ENCODE measurements at regions not wholly inside any gene's neighbourhood (a gene's known extent, or its start where the extent isn't known, plus 50 kb on each side); places are given as distances from the start of the nearest gene placed in this dataset.

DNA sequence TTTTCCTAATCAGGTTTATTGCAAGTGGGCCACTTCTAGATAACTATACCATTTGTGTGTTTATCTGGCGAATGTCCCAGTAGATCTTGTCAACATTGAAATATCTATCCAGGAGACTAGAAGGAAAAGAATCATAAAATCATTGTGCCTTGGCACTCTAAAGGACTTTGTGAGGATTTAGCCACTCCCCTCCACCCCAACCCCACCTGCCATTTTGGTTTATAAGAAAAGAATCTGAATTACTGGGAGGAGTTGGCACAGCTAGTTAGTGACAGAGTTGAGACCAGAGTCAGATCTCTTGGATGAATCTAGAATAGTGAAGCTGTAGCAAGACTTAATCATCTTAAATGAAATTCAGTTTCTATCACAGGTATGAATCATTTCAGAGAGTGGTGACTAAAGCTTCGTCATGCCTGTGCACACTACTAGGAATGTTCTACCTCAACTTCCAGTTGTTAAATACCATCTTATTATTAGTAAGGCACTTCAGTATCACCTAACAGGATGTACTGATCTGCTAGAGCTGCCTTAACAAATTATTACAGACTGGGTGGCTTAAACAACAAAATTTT, 212.7 kb upstream of the SLC14A2 start:
- Histone ChIP-seq H3K4me3 (ENCODE audit: low read length in 2 of 2) (no peak overlapping the region), H3K4me1 (ENCODE audit: control insufficient read depth, insufficient read depth, low read length) (no peaks in the 10 kb centered on the region), H3K27me3 (ENCODE audit: control insufficient read depth in 1 of 2, insufficient read depth in 2 of 2, low read length in 2 of 2) (no peaks in the 10 kb centered on the region), H3K36me3 (ENCODE audit: control insufficient read depth in 2 of 2, insufficient read depth in 2 of 2, low read length in 2 of 2) (no peaks in the 10 kb centered on the region), H3K27ac (ENCODE audit: low read length) (no peak overlapping the region), H3K9me3 (ENCODE audit: control insufficient read depth in 2 of 2, low read length in 2 of 2) (peaks cover 0 to 4% of the 10 kb centered on the region in 2 donors), H3K9ac (ENCODE audit: low read length in 2 of 2) (no peak overlapping the region)

DNA sequence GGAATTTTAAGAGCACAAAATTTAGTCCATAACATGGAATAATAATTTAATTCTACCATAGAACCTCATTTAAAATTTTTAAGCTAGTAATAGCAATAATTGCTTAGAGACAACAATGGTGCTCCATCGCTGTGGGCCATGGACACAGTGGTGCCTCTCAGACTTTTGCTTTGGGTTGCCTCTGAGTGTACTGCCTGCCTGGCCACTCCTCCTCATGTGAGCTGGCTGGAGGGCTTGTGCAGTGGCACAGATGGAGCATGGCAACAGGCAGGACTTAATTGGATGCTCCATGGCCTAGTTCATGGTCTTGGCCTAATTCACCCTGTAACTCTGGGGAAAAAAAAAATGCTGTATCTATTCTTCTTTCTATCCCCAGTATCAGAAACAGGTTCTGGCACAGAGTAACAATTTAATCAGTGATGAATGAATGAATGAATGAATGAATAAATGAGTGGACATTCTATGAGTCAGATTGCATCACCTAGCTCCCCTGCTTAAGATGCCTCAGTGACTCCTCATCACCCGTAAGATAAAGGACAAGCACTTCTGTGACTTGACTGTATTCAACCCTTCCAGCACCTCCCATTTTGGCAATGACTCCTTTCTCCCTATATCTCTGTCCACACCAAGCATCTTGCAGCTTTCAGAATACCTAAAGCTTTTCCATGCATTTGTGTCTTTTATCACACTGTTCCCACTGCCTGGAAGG, 211.8 kb upstream of the SLC14A2 start:
- H3K27me3 ChIP-seq (ENCODE audit: control insufficient read depth in 1 of 2, insufficient read depth in 2 of 2, low read length in 2 of 2) = no peaks in the 10 kb centered on the region
- H3K36me3 ChIP-seq (ENCODE audit: control insufficient read depth in 2 of 2, insufficient read depth in 2 of 2, low read length in 2 of 2) = no peaks in the 10 kb centered on the region
- H3K4me1 ChIP-seq (ENCODE audit: control insufficient read depth, insufficient read depth, low read length) = no peaks in the 10 kb centered on the region
- no peak overlapping the region for H3K4me3 ChIP-seq (ENCODE audit: low read length in 2 of 2)
- H3K9me3 ChIP-seq (ENCODE audit: control insufficient read depth in 2 of 2, low read length in 2 of 2) = peaks cover 0 to 4% of the 10 kb centered on the region in 2 donors
- H3K27ac ChIP-seq (ENCODE audit: low read length) = no peak overlapping the region
- no peak overlapping the region for H3K9ac ChIP-seq (ENCODE audit: low read length in 2 of 2)

- Histone ChIP-seq H3K9ac (ENCODE audit: low read length in 2 of 2) (no peak overlapping the region), H3K36me3 (ENCODE audit: control insufficient read depth in 2 of 2, insufficient read depth in 2 of 2, low read length in 2 of 2) (no peaks in the 10 kb centered on the region), H3K4me1 (ENCODE audit: control insufficient read depth, insufficient read depth, low read length) (no peaks in the 10 kb centered on the region), H3K9me3 (ENCODE audit: control insufficient read depth in 2 of 2, low read length in 2 of 2) (peaks cover 0 to 4% of the 10 kb centered on the region in 2 donors), H3K4me3 (ENCODE audit: low read length in 2 of 2) (no peak overlapping the region), H3K27me3 (ENCODE audit: control insufficient read depth in 1 of 2, insufficient read depth in 2 of 2, low read length in 2 of 2) (no peaks in the 10 kb centered on the region), H3K27ac (ENCODE audit: low read length) (no peak overlapping the region)
Observed at GRCh38 chr18:45408218-45408617, 207.1 kb upstream of the SLC14A2 start.

DNA sequence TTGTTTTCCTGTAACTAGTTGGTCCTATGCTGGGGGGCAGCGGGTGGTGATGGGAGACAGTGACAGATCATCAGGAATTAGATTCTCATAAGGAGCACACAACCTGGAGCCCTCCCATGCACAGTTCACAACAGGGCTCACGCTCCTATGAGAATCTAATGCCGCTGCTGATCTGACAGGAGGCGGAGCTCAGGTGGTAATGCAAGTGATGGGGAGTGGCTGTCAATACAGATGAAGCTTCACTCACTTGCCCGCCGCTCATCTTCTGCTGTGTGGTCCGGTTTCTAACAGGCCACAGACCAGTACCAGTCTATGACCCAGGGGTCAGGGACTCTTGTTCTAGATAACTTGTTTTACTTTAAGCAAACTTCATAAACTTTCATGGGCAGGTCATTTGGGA, 205.3 kb upstream of the SLC14A2 start:
- Histone ChIP-seq H3K4me3 (ENCODE audit: low read length in 2 of 2) (no peak overlapping the region), H3K27ac (ENCODE audit: low read length) (no peak overlapping the region), H3K4me1 (ENCODE audit: control insufficient read depth, insufficient read depth, low read length) (no peaks in the 10 kb centered on the region), H3K9me3 (ENCODE audit: control insufficient read depth in 2 of 2, low read length in 2 of 2) (peaks cover 0 to 4% of the 10 kb centered on the region in 2 donors), H3K36me3 (ENCODE audit: control insufficient read depth in 2 of 2, insufficient read depth in 2 of 2, low read length in 2 of 2) (no peaks in the 10 kb centered on the region), H3K27me3 (ENCODE audit: control insufficient read depth in 1 of 2, insufficient read depth in 2 of 2, low read length in 2 of 2) (no peaks in the 10 kb centered on the region), H3K9ac (ENCODE audit: low read length in 2 of 2) (no peak overlapping the region)

DNA sequence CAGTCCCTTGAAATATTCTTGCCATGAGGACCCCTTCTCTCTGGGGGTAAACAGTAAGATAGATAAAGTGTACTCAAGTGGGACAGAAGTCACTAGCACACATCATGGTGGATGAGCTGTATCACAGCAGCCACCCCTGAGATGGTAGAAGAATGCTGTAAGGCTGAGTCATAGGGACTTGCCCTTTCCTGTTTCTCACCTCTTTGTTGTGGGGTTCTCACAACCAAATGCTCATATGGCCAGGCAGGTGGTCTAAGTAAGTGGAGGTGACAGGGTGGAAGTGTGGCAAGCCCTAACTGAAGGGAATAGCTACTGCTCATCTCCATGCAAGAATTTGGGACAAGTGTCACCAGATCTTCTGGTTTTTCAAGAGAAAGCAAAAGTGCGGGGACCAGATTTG, 202.7 kb upstream of the SLC14A2 start:
- Histone ChIP-seq H3K27ac (ENCODE audit: low read length) (no peak overlapping the region), H3K4me3 (ENCODE audit: low read length in 2 of 2) (no peak overlapping the region)

DNA sequence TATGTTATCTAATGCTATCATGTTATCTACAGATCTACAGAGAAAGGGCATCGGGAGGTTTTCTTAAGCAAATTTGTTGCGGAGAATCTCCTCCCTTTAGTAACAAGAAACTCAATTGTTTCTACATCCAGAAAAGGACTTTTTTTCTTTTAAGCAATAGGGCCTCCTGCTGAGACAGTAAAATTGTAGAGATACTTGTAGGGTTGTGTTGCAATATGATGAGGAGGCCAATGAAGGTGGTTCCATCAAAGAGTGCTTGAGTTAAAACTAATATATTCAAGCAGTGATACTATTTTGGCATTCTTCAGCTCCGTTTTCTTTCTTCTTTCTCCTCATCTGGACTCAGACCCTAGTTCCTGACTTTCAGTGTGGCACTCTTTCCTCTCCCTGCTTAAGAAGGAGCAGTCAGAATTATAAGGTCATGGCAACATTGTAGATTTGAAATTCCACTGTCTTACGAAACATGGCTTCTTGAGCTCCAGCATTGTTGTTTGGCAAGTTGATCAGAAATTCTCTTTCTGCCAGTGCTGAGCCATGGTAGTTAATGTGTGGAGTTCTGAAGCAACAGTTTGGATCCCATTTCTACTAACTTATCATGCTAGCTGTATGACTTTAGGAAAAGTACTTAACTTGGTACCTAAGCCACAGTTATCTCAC, 202.0 kb upstream of the SLC14A2 start:
- H3K4me3 ChIP-seq (ENCODE audit: low read length in 2 of 2) = no peak overlapping the region
- H3K36me3 ChIP-seq (ENCODE audit: control insufficient read depth in 2 of 2, insufficient read depth in 2 of 2, low read length in 2 of 2) = no peaks in the 10 kb centered on the region
- H3K9me3 ChIP-seq (ENCODE audit: control insufficient read depth in 2 of 2, low read length in 2 of 2) = no peaks in the 10 kb centered on the region
- no peaks in the 10 kb centered on the region for H3K4me1 ChIP-seq (ENCODE audit: control insufficient read depth, insufficient read depth, low read length)
- H3K27me3 ChIP-seq (ENCODE audit: control insufficient read depth in 1 of 2, insufficient read depth in 2 of 2, low read length in 2 of 2) = no peaks in the 10 kb centered on the region
- H3K9ac ChIP-seq (ENCODE audit: low read length in 2 of 2) = no peak overlapping the region
- no peak overlapping the region for H3K27ac ChIP-seq (ENCODE audit: low read length)

More for the DNA sequence above, 202.7 kb upstream of the SLC14A2 start:
- H3K9ac ChIP-seq (ENCODE audit: low read length in 2 of 2) = no peak overlapping the region
- no peaks in the 10 kb centered on the region for H3K9me3 ChIP-seq (ENCODE audit: control insufficient read depth in 2 of 2, low read length in 2 of 2)
- no peaks in the 10 kb centered on the region for H3K27me3 ChIP-seq (ENCODE audit: control insufficient read depth in 1 of 2, insufficient read depth in 2 of 2, low read length in 2 of 2)
- no peaks in the 10 kb centered on the region for H3K4me1 ChIP-seq (ENCODE audit: control insufficient read depth, insufficient read depth, low read length)
- no peaks in the 10 kb centered on the region for H3K36me3 ChIP-seq (ENCODE audit: control insufficient read depth in 2 of 2, insufficient read depth in 2 of 2, low read length in 2 of 2)

- H3K27ac ChIP-seq (ENCODE audit: low read length) = no peak overlapping the region
- no peaks in the 10 kb centered on the region for H3K27me3 ChIP-seq (ENCODE audit: control insufficient read depth in 1 of 2, insufficient read depth in 2 of 2, low read length in 2 of 2)
Observed at GRCh38 chr18:45415614-45416013, 199.7 kb upstream of the SLC14A2 start.

DNA sequence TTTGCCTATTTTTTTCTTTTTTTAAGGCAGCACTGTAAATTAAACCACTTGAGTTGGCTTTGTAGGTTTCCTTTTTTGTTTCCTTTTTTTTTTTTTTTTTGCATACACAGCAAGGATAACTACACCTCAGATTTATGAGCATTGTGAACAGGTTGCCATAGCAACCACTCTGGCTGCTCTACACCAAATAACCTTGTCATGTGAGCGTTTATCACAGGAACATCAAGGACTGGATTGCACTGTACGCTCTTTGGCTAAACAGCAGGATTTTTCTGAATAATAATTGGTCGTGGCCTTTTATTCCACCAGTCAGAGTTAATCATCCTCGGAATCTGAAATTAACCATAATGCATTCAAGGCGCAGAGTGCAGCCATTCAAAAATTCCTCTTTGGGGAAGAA, 199.1 kb upstream of the SLC14A2 start:
- Histone ChIP-seq H3K9me3 (ENCODE audit: control insufficient read depth in 2 of 2, low read length in 2 of 2) (no peaks in the 10 kb centered on the region), H3K4me3 (ENCODE audit: low read length in 2 of 2) (no peak overlapping the region), H3K27me3 (ENCODE audit: control insufficient read depth in 1 of 2, insufficient read depth in 2 of 2, low read length in 2 of 2) (no peaks in the 10 kb centered on the region), H3K9ac (ENCODE audit: low read length in 2 of 2) (no peak overlapping the region), H3K36me3 (ENCODE audit: control insufficient read depth in 2 of 2, insufficient read depth in 2 of 2, low read length in 2 of 2) (no peaks in the 10 kb centered on the region), H3K4me1 (ENCODE audit: control insufficient read depth, insufficient read depth, low read length) (no peaks in the 10 kb centered on the region), H3K27ac (ENCODE audit: low read length) (no peak overlapping the region)

More at GRCh38 chr18:45415614-45416013, 199.7 kb upstream of the SLC14A2 start:
- no peaks in the 10 kb centered on the region for H3K9me3 ChIP-seq (ENCODE audit: control insufficient read depth in 2 of 2, low read length in 2 of 2)
- no peaks in the 10 kb centered on the region for H3K4me1 ChIP-seq (ENCODE audit: control insufficient read depth, insufficient read depth, low read length)
- no peak overlapping the region for H3K4me3 ChIP-seq (ENCODE audit: low read length in 2 of 2)
- no peaks in the 10 kb centered on the region for H3K36me3 ChIP-seq (ENCODE audit: control insufficient read depth in 2 of 2, insufficient read depth in 2 of 2, low read length in 2 of 2)
- H3K9ac ChIP-seq (ENCODE audit: low read length in 2 of 2) = no peak overlapping the region

- Histone ChIP-seq H3K4me3 (ENCODE audit: low read length in 2 of 2) (no peak overlapping the region), H3K9ac (ENCODE audit: low read length in 2 of 2) (no peak overlapping the region), H3K27ac (ENCODE audit: low read length) (no peak overlapping the region), H3K9me3 (ENCODE audit: control insufficient read depth in 2 of 2, low read length in 2 of 2) (no peaks in the 10 kb centered on the region), H3K4me1 (ENCODE audit: control insufficient read depth, insufficient read depth, low read length) (no peaks in the 10 kb centered on the region), H3K36me3 (ENCODE audit: control insufficient read depth in 2 of 2, insufficient read depth in 2 of 2, low read length in 2 of 2) (no peaks in the 10 kb centered on the region), H3K27me3 (ENCODE audit: control insufficient read depth in 1 of 2, insufficient read depth in 2 of 2, low read length in 2 of 2) (no peaks in the 10 kb centered on the region)
Observed at GRCh38 chr18:45417392-45417791, 197.9 kb upstream of the SLC14A2 start.

GRCh38 chr18:45423659-45424058, 191.6 kb upstream of the SLC14A2 start:
- no peak overlapping the region for H3K9ac ChIP-seq (ENCODE audit: low read length in 2 of 2)
- H3K9me3 ChIP-seq (ENCODE audit: control insufficient read depth in 2 of 2, low read length in 2 of 2) = no peaks in the 10 kb centered on the region
- H3K27ac ChIP-seq (ENCODE audit: low read length) = no peak overlapping the region
- H3K4me3 ChIP-seq (ENCODE audit: low read length in 2 of 2) = no peak overlapping the region
- H3K27me3 ChIP-seq (ENCODE audit: control insufficient read depth in 1 of 2, insufficient read depth in 2 of 2, low read length in 2 of 2) = no peaks in the 10 kb centered on the region
- H3K36me3 ChIP-seq (ENCODE audit: control insufficient read depth in 2 of 2, insufficient read depth in 2 of 2, low read length in 2 of 2) = no peaks in the 10 kb centered on the region
- no peaks in the 10 kb centered on the region for H3K4me1 ChIP-seq (ENCODE audit: control insufficient read depth, insufficient read depth, low read length)

GRCh38 chr18:45430041-45430440, 185.2 kb upstream of the SLC14A2 start:
- H3K27me3 ChIP-seq (ENCODE audit: control insufficient read depth in 1 of 2, insufficient read depth in 2 of 2, low read length in 2 of 2) = no peaks in the 10 kb centered on the region
- no peaks in the 10 kb centered on the region for H3K9me3 ChIP-seq (ENCODE audit: control insufficient read depth in 2 of 2, low read length in 2 of 2)
- H3K4me3 ChIP-seq (ENCODE audit: low read length in 2 of 2) = no peak overlapping the region
- no peaks in the 10 kb centered on the region for H3K4me1 ChIP-seq (ENCODE audit: control insufficient read depth, insufficient read depth, low read length)
- no peak overlapping the region for H3K27ac ChIP-seq (ENCODE audit: low read length)
- H3K9ac ChIP-seq (ENCODE audit: low read length in 2 of 2) = no peak overlapping the region
- H3K36me3 ChIP-seq (ENCODE audit: control insufficient read depth in 2 of 2, insufficient read depth in 2 of 2, low read length in 2 of 2) = no peaks in the 10 kb centered on the region

Data from stomach smooth muscle (tissue), 2 donors.